AG09309 (cell line): ENCODE measurements at regions not wholly inside any gene's neighbourhood (a gene's known extent, or its start where the extent isn't known, plus 50 kb on each side); places are given as distances from the start of the nearest gene placed in this dataset.

Experiments
- DNase-seq: peaks from one replicate; pipeline ENCODE4 v3.0.0-alpha.2; 2010; ENCODE audit warnings: low read depth
- H3K4me3 ChIP-seq: 2 replicates; pipeline ENCODE4 v1.5.1; 2011; ENCODE audit warnings: mild to moderate bottlenecking, low read depth, low read length, moderate library complexity; ENCODE audit not compliant: control insufficient read depth
- CTCF ChIP-seq: IDR thresholded peaks from 2 replicates; pipeline ENCODE4 v1.5.1; 2011; ENCODE audit warnings: mild to moderate bottlenecking, low read depth, low read length, inconsistent platforms; ENCODE audit not compliant: insufficient read depth, control insufficient read depth; ENCODE audit errors: missing control alignments

GRCh38 chr1:88351960-88352359 is 332.1 kb upstream of the PKN2 start:
- H3K4me3 ChIP-seq: no peak overlapping the region
- no peak for DNase-seq
- no peak for TF ChIP-seq CTCF

GRCh38 chr1:88354256-88354655 is 329.8 kb upstream of the PKN2 start:
- no peak for DNase-seq
- no peak overlapping the region for H3K4me3 ChIP-seq
- no peak for TF ChIP-seq CTCF

- DNase-seq: no peak
- TF ChIP-seq CTCF: no peak
- H3K4me3 ChIP-seq: no peak overlapping the region
These were observed 326.3 kb upstream of the PKN2 start for GRCh38 chr1:88357729-88358128.

- no peak for TF ChIP-seq CTCF
- no peak for DNase-seq
- no peak overlapping the region for H3K4me3 ChIP-seq
These were observed 312.5 kb upstream of the PKN2 start for GRCh38 chr1:88371436-88372023.

- TF ChIP-seq CTCF: no peak
- H3K4me3 ChIP-seq: no peak overlapping the region
- DNase-seq: no peak
These were observed 308.1 kb upstream of the PKN2 start for GRCh38 chr1:88375977-88376376.

GRCh38 chr1:88376421-88376820 is 307.7 kb upstream of the PKN2 start:
- no peak for TF ChIP-seq CTCF
- H3K4me3 ChIP-seq: no peak overlapping the region
- no peak for DNase-seq

- DNase-seq: no peak
- TF ChIP-seq CTCF: no peak
- no peak overlapping the region for H3K4me3 ChIP-seq
These were observed 305.5 kb upstream of the PKN2 start for GRCh38 chr1:88378560-88378959.
